ENCODE measurements at regions not wholly inside any gene's neighbourhood (a gene's known extent, or its start where the extent isn't known, plus 50 kb on each side); places are given as distances from the start of the nearest gene placed in this dataset.

- TF ChIP-seq POLR2AphosphoS5 (IDR thresholded peaks at IDR 0.05; ENCODE audit: low read depth) (no peak), REST (IDR thresholded peaks at IDR 0.05; ENCODE audit: insufficient replicate concordance, low read depth) (no peak), GABPA (IDR thresholded peaks at IDR 0.05; ENCODE audit: low read depth) (no peak), SPI1 (IDR thresholded peaks at IDR 0.05; ENCODE audit: borderline replicate concordance, low read depth) (no peak)
- TF ChIP-seq, protein P1, sequence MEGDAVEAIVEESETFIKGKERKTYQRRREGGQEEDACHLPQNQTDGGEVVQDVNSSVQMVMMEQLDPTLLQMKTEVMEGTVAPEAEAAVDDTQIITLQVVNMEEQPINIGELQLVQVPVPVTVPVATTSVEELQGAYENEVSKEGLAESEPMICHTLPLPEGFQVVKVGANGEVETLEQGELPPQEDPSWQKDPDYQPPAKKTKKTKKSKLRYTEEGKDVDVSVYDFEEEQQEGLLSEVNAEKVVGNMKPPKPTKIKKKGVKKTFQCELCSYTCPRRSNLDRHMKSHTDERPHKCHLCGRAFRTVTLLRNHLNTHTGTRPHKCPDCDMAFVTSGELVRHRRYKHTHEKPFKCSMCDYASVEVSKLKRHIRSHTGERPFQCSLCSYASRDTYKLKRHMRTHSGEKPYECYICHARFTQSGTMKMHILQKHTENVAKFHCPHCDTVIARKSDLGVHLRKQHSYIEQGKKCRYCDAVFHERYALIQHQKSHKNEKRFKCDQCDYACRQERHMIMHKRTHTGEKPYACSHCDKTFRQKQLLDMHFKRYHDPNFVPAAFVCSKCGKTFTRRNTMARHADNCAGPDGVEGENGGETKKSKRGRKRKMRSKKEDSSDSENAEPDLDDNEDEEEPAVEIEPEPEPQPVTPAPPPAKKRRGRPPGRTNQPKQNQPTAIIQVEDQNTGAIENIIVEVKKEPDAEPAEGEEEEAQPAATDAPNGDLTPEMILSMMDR (IDR thresholded peaks at IDR 0.05; ENCODE audit: insufficient read depth, low read length) = no peak
Measured at GRCh38 chr10:81082621-81083376, 545.1 kb downstream of the SH2D4B start.

All from HL-60 (cell line).